Stomach (tissue), 8 donors: ENCODE measurements at regions not wholly inside any gene's neighbourhood (a gene's known extent, or its start where the extent isn't known, plus 50 kb on each side); places are given as distances from the start of the nearest gene placed in this dataset.
A peak's percentile ranks its signal among the peaks of the same experiment; 100 is the strongest.
"Not testable (repeated sequence)": the region's sequence is repeated elsewhere in the genome, so short reads cannot be mapped to it uniquely, and the experiment has no call there.

ENCODE experiments used
- DNase-seq, 2 donors: peaks; one replicate each; pipeline versions ENCODE4 v3.0.0 to v3.0.0-alpha.2; 2013 to 2019
- H3K27ac ChIP-seq, 5 donors: fragments of 200-600 bp in 4 of 5; sonication (generic) in 4 of 5; one replicate each; pipeline ENCODE4 v1.5.1; 2013 to 2019; ENCODE audit warnings: mild to moderate bottlenecking in 1 of 5, moderate library complexity in 1 of 5
- H3K27me3 ChIP-seq, 3 donors: fragments of 200-600 bp; sonication (generic); one replicate each; pipeline ENCODE4 v1.5.1; 2017 to 2019; ENCODE audit warnings: mixed run types in 1 of 3
- H3K36me3 ChIP-seq, 4 donors: fragments of 200-600 bp; sonication (generic); 1 replicate in 3 of 4; 2 replicates in 1 of 4; pipeline ENCODE4 v1.5.1; 2016 to 2019
- H3K4me1 ChIP-seq, 4 donors: fragments of 200-600 bp; sonication (generic); one replicate each; pipeline ENCODE4 v1.5.1; 2016 to 2019
- H3K4me3 ChIP-seq, 4 donors: fragments of 200-600 bp; sonication (generic) in 3 of 4; one replicate each; pipeline ENCODE4 v1.5.1; 2016 to 2019; ENCODE audit warnings: mild to moderate bottlenecking in 1 of 4
- H3K9me3 ChIP-seq, 4 donors: fragments of 200-600 bp; sonication (generic); one replicate each; pipeline ENCODE4 v1.5.1; 2016 to 2019
- EP300 ChIP-seq: sonication (generic); formaldehyde crosslinking; IDR thresholded peaks from one replicate; pipeline ENCODE4 v1.6.1; 2017; ENCODE audit warnings: antibody characterized with exemption
- POLR2A ChIP-seq, 4 donors: fragments of 450-650 bp; IDR thresholded peaks; one replicate each; pipeline ENCODE4 v1.6.1; 2016; ENCODE audit warnings: antibody characterized with exemption in 4 of 4, control low read depth in 2 of 4, mild to moderate bottlenecking in 1 of 4, moderate library complexity in 1 of 4
- POLR2AphosphoS5 ChIP-seq, 3 donors: sonication (generic); formaldehyde crosslinking; IDR thresholded peaks; one replicate each; pipeline ENCODE4 v1.6.1; 2016; ENCODE audit warnings: antibody characterized with exemption in 3 of 3
- WGBS, 5 donors: extraction: QIAGEN DNeasy Blood & Tissue Kit in 3 of 5; methylation state at CpG; one replicate each; pipeline versions ENCODE4 v1.1.5 to v1.1.7; 2013 to 2018; 5-methylcytosine and 5-hydroxymethylcytosine counted together
- intact Hi-C: fragments of 100-400 bp; cut with DNase I; formaldehyde crosslinking; loops from one replicate; pipeline ENCODE4 v1.15.1; 2023; ENCODE audit warnings: low total_unique reads
- TF ChIP-seq, protein P1 (sequence below), 7 experiments: fragments of 450-650 bp in 4 of 7; fragments of 200-600 bp in 3 of 7; sonication (generic) in 3 of 7; IDR thresholded peaks; one replicate each; pipeline ENCODE4 v1.5.1; 2016 to 2019; ENCODE audit warnings: antibody characterized with exemption in 7 of 7, control low read depth in 2 of 7, mild to moderate bottlenecking in 1 of 7
- donor health status: healthy with polysubstance abuse.
- donor health status: Bipolar disorder and iron deficiency.
- donor health status: healthy.

- intact Hi-C loops: no loop called here
- TF ChIP-seq POLR2AphosphoS5 (IDR thresholded peaks at IDR 0.05) (no peak), EP300 (no peak), POLR2A (IDR thresholded peaks at IDR 0.05) (no peak)
- TF ChIP-seq, protein P1, sequence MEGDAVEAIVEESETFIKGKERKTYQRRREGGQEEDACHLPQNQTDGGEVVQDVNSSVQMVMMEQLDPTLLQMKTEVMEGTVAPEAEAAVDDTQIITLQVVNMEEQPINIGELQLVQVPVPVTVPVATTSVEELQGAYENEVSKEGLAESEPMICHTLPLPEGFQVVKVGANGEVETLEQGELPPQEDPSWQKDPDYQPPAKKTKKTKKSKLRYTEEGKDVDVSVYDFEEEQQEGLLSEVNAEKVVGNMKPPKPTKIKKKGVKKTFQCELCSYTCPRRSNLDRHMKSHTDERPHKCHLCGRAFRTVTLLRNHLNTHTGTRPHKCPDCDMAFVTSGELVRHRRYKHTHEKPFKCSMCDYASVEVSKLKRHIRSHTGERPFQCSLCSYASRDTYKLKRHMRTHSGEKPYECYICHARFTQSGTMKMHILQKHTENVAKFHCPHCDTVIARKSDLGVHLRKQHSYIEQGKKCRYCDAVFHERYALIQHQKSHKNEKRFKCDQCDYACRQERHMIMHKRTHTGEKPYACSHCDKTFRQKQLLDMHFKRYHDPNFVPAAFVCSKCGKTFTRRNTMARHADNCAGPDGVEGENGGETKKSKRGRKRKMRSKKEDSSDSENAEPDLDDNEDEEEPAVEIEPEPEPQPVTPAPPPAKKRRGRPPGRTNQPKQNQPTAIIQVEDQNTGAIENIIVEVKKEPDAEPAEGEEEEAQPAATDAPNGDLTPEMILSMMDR (IDR thresholded peaks at IDR 0.05): no peak
- Histone ChIP-seq H3K4me1 (no peaks in the 10 kb centered on the region), H3K4me3 (no peak overlapping the region), H3K9me3 (peaks cover 0 to 6% (median 0%) of the 10 kb centered on the region in 4 donors), H3K27me3 (no peaks in the 10 kb centered on the region), H3K36me3 (no peaks in the 10 kb centered on the region), H3K27ac (no peak overlapping the region)
- no peak for DNase-seq
- WGBS, 5 donors: 64 to 79% (median 72%) methylated on average over 2 of the region's 2 CpGs
Measured at GRCh38 chr6:65979120-65979519, 272.1 kb upstream of the EYS start.

- 86 to 92% (median 90%) methylated on average over 8 to 9 of the region's 9 CpGs for WGBS, 5 donors
- H3K4me1 ChIP-seq, H3K27me3 ChIP-seq, DNase-seq, H3K9me3 ChIP-seq, H3K4me3 ChIP-seq, H3K27ac ChIP-seq, intact Hi-C loops, H3K36me3 ChIP-seq: not testable (repeated sequence)
Measured at GRCh38 chr6:65971252-65971651, 264.2 kb upstream of the EYS start.

DNA sequence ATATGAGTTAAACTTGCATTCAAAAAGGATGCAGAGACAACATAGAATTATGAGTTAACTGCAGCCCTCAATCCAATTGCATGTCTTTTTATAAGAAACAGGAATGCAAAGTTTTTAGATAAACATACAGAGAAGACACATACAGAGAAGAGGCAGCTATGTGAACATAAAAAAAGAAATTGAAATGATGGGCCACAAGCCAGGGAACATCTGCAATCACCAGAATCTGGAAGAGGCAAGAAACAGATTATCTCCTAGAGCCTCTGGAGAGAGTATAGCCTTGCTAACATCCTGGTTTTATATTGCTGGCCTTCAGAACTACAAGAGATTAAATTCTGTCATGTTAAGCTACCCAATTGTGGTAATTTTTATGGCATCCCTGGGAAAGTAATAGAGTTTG lies 257.2 kb upstream of the EYS start:
- TF ChIP-seq EP300 (no peak), POLR2AphosphoS5 (IDR thresholded peaks at IDR 0.05) (no peak), POLR2A (IDR thresholded peaks at IDR 0.05) (no peak)
- TF ChIP-seq, protein P1 (IDR thresholded peaks at IDR 0.05): no peak
- Histone ChIP-seq H3K4me3 (no peak overlapping the region), H3K27me3 (no peaks in the 10 kb centered on the region), H3K36me3 (no peaks in the 10 kb centered on the region), H3K27ac (no peak overlapping the region), H3K9me3 (no peaks in the 10 kb centered on the region), H3K4me1 (no peaks in the 10 kb centered on the region)
- intact Hi-C loops: no loop called here
- DNase-seq: peak in 1 of 2 donors; percentile 43

- intact Hi-C loops: no loop called here
- Histone ChIP-seq H3K9me3 (no peaks in the 10 kb centered on the region), H3K4me3 (no peak overlapping the region), H3K36me3 (no peaks in the 10 kb centered on the region), H3K4me1 (no peaks in the 10 kb centered on the region), H3K27me3 (no peaks in the 10 kb centered on the region), H3K27ac (no peak overlapping the region)
- no peak for DNase-seq
- 80 to 89% (median 86%) methylated on average over 3 of the region's 3 CpGs for WGBS, 5 donors
- TF ChIP-seq POLR2A (IDR thresholded peaks at IDR 0.05) (no peak), POLR2AphosphoS5 (IDR thresholded peaks at IDR 0.05) (no peak), EP300 (no peak)
- TF ChIP-seq, protein P1 (IDR thresholded peaks at IDR 0.05): no peak
Measured at GRCh38 chr6:65955034-65955433, 248.0 kb upstream of the EYS start.

GRCh38 chr6:65948062-65948461 lies 241.0 kb upstream of the EYS start:
- Histone ChIP-seq H3K27ac (no peak overlapping the region), H3K4me1 (no peaks in the 10 kb centered on the region), H3K27me3 (no peaks in the 10 kb centered on the region), H3K9me3 (no peaks in the 10 kb centered on the region), H3K4me3 (no peak overlapping the region), H3K36me3 (no peaks in the 10 kb centered on the region)
- TF ChIP-seq EP300: no peak
- TF ChIP-seq POLR2A (IDR thresholded peaks at IDR 0.05): no peak
- no peak for TF ChIP-seq POLR2AphosphoS5 (IDR thresholded peaks at IDR 0.05)
- TF ChIP-seq, protein P1 (IDR thresholded peaks at IDR 0.05): no peak
- intact Hi-C loops: no loop called here
- no peak for DNase-seq
- 84 to 94% (median 86%) methylated on average over 1 of the region's 1 CpG for WGBS, 5 donors
